HEK293T (cell line): ENCODE measurements at regions not wholly inside any gene's neighbourhood (a gene's known extent, or its start where the extent isn't known, plus 50 kb on each side); places are given as distances from the start of the nearest gene placed in this dataset.
"Not testable (repeated sequence)": the region's sequence is repeated elsewhere in the genome, so short reads cannot be mapped to it uniquely, and the experiment has no call there.

Experiments used
- CTCF ChIA-PET: fragments of 350-600 bp; formaldehyde crosslinking; extraction: SDS; loops from one replicate; lab custom pipeline; 2021; ENCODE audit warnings: antibody characterized with exemption, inconsistent platforms; lab: Yijun Ruan, JAX
- POLR2A ChIA-PET: fragments of 350-600 bp; formaldehyde crosslinking; extraction: SDS; loops from one replicate; lab custom pipeline; 2020; ENCODE audit warnings: antibody characterized with exemption, inconsistent platforms; lab: Yijun Ruan, JAX
- DNase-seq: peaks from one replicate; pipeline ENCODE4 v3.0.0; 2012; ENCODE audit warnings: mixed read lengths; ENCODE audit errors: extremely low spot score
- ARNT ChIP-seq: fragments of 450-650 bp; IDR thresholded peaks from 2 replicates; pipeline ENCODE4 v1.6.1; 2017; ENCODE audit warnings: mild to moderate bottlenecking
- BHLHE40 ChIP-seq: fragments of 450-650 bp; IDR thresholded peaks from 2 replicates; pipeline ENCODE4 v1.6.1; 2016; ENCODE audit warnings: mild to moderate bottlenecking, moderate library complexity, borderline replicate concordance
- CTBP1 ChIP-seq: fragments of 450-650 bp; IDR thresholded peaks from 2 replicates; pipeline ENCODE4 v1.6.1; 2016; ENCODE audit warnings: borderline replicate concordance
- ELF4 ChIP-seq: fragments of 450-650 bp; IDR thresholded peaks from 2 replicates; pipeline ENCODE4 v1.6.1; 2017; ENCODE audit warnings: antibody characterized with exemption
- FOXA1 ChIP-seq: fragments of 450-650 bp; IDR thresholded peaks from 2 replicates; pipeline ENCODE4 v1.6.1; 2016; ENCODE audit warnings: mild to moderate bottlenecking
- FOXK2 ChIP-seq: fragments of 450-650 bp; IDR thresholded peaks from 2 replicates; pipeline ENCODE4 v1.6.1; 2016; ENCODE audit warnings: mild to moderate bottlenecking
- FOXM1 ChIP-seq: fragments of 450-650 bp; IDR thresholded peaks from 2 replicates; pipeline ENCODE4 v1.6.1; 2017; ENCODE audit warnings: mild to moderate bottlenecking, borderline replicate concordance
- HDGF ChIP-seq: fragments of 450-650 bp; IDR thresholded peaks from 2 replicates; pipeline ENCODE4 v1.6.1; 2017; ENCODE audit warnings: antibody characterized with exemption, borderline replicate concordance
- L3MBTL2 ChIP-seq: fragments of 450-650 bp; conservative IDR thresholded peaks from 2 replicates; pipeline ENCODE4 v1.6.1; 2016; ENCODE audit warnings: mild to moderate bottlenecking
- LEF1 ChIP-seq: fragments of 450-650 bp; IDR thresholded peaks from 2 replicates; pipeline ENCODE4 v1.6.1; 2017; ENCODE audit warnings: mild to moderate bottlenecking, borderline replicate concordance
- NFRKB ChIP-seq: fragments of 450-650 bp; IDR thresholded peaks from 2 replicates; pipeline ENCODE4 v1.6.1; 2016; ENCODE audit warnings: mild to moderate bottlenecking, moderate library complexity
- SP1 ChIP-seq: fragments of 450-650 bp; IDR thresholded peaks from 2 replicates; pipeline ENCODE4 v1.6.1; 2017
- SUZ12 ChIP-seq: fragments of 450-650 bp; IDR thresholded peaks from 2 replicates; pipeline ENCODE4 v1.6.1; 2016; ENCODE audit warnings: mild to moderate bottlenecking
- TARDBP ChIP-seq: fragments of 450-650 bp; IDR thresholded peaks from 2 replicates; pipeline ENCODE4 v1.6.1; 2016
- ZNF384 ChIP-seq: fragments of 450-650 bp; IDR thresholded peaks from 2 replicates; pipeline ENCODE4 v1.6.1; 2016
- TF ChIP-seq, protein P1 (sequence below): fragments of 450-650 bp; IDR thresholded peaks from 2 replicates; pipeline ENCODE4 v1.6.1; 2016

DNA sequence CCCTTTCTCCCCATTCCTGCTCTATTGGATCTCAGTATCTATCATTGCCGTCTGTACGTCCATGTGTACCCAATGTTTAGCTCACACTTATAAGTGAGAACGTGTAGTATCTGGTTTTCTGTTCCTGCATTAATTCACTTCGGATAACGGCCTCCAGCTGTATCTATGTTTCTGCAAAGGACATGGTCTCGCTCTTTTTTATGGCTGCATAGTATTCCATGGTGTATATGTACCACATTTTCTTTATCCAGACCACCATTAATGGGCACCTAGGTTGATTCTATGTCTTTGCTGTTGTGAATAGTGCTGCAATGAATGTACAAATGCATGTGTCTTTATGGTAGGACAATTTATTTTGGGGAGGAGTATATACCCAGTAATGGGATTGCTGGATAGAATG lies 94.4 kb upstream of the MPP7 start:
- ChIA-PET POLR2A (no interaction called here), CTCF (no interaction called here)
- no peak for DNase-seq
- TF ChIP-seq FOXM1 = no peak
- TF ChIP-seq BHLHE40 = no peak
- TF ChIP-seq L3MBTL2 = no peak
- no peak for TF ChIP-seq FOXA1
- no peak for TF ChIP-seq CTBP1
- TF ChIP-seq FOXK2 = no peak
- no peak for TF ChIP-seq ELF4

DNA sequence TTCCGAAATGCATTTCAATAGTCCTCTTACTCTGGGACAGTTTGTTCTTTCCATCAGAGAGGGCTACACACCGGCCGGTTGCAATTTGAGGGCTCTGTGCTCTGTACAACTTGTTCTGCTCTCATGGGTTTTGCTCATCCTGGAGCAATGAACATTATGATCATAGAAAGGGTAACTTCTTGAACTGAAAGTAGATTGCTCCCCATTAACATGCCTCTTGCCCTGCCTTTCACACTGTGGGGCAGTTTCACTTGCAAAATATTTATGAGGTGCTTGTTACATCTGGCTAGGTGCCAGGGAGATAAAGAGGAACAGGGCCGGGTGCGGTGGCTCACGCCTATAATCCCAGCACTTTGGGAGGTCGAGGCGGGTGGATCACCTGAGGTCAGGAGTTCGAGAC lies 97.3 kb upstream of the MPP7 start:
- DNase-seq = no peak
- ChIA-PET POLR2A (no interaction called here), CTCF (no interaction called here)
- TF ChIP-seq SUZ12 (no peak), SP1 (no peak)
- TF ChIP-seq, protein P1, sequence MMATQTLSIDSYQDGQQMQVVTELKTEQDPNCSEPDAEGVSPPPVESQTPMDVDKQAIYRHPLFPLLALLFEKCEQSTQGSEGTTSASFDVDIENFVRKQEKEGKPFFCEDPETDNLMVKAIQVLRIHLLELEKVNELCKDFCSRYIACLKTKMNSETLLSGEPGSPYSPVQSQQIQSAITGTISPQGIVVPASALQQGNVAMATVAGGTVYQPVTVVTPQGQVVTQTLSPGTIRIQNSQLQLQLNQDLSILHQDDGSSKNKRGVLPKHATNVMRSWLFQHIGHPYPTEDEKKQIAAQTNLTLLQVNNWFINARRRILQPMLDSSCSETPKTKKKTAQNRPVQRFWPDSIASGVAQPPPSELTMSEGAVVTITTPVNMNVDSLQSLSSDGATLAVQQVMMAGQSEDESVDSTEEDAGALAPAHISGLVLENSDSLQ = no peak

DNA sequence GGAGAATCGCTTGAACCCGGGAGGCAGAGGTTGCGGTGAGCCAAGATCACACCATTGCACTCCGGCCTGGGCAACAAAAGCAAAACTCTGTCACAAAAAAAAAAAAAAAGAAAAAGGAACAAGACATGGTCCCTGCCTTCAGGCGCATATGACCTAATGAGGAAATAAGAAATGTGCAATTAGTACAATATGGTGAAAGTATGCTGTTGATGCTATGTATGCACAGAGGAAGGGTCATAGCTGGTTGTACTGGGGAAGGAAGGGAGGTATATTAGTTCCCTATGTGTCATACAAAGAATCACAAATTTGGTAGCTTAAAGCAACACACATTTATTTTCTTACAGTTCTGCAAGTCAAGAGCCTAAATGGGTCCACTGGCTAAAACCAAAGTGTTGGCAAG lies 97.8 kb upstream of the MPP7 start:
- TF ChIP-seq FOXA1 = no peak
- no peak for TF ChIP-seq FOXK2
- DNase-seq = no peak
- ChIA-PET CTCF (interaction anchor here (0.6 to 1.1 kb wide), 2 partner anchors 9 to 1727 kb away, joined by 6 to 7 read pairs; no protein-coding TSS in a partner anchor), POLR2A (no interaction called here)

DNA sequence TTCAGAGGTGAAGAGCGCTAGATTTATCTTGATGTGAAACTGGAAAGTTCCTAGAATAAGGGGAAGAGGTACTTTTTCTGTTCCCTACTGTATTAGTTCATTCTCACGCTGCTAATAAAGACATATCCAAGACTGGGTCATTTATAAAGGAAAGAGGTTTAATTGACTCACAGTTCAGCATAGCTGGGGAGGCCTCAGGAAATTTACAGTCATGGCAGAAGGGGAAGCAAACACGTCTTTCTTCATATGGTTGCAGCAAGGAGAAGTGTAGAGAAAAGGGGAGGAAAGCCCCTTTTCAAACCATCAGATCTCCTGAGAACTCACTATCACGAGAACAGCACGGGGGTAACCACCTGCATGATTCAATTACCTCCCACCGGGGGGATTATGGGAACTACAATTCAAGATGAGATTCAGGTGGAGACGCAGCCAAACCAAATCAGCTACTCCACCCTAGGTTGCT lies 99.8 kb upstream of the MPP7 start:
- CTCF ChIA-PET = interaction anchor here (2.8 kb wide), 1 partner anchor 9 kb away, joined by 10 read pairs; no protein-coding TSS in a partner anchor
- POLR2A ChIA-PET, DNase-seq: not testable (repeated sequence)

DNA sequence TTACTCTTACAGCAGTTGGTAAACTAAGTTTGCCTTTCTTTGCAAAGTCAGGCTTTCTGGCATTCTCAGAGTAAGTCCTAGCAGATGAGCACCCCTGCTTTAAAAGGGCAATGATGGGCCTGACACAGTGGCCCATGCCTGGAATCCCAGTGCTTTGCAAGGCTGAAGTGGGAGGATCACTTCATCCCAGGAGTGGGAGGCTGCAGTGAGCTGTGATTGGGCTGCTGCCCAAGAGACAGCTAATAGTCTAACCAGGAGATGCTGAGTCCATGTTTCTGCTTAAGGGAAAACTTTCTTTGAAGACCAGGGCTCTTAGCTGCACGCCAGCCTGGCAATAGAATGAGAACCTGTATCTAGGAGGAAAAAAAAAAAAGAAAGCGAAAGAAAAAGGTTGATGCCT lies 100.2 kb upstream of the MPP7 start:
- DNase-seq = no peak
- CTCF ChIA-PET = interaction anchor here (2.8 kb wide), 1 partner anchor 9 kb away, joined by 10 read pairs; no protein-coding TSS in a partner anchor
- POLR2A ChIA-PET = no interaction called here
- TF ChIP-seq FOXA1 = no peak
- no peak for TF ChIP-seq BHLHE40
- TF ChIP-seq CTBP1 = no peak
- TF ChIP-seq SP1 = no peak
- TF ChIP-seq, protein P1 = no peak
- no peak for TF ChIP-seq TARDBP
- TF ChIP-seq ELF4 = no peak
- no peak for TF ChIP-seq ZNF384
- TF ChIP-seq LEF1 = no peak
- no peak for TF ChIP-seq ARNT
- TF ChIP-seq HDGF = no peak
- no peak for TF ChIP-seq SUZ12
- no peak for TF ChIP-seq FOXM1
- no peak for TF ChIP-seq FOXK2
- TF ChIP-seq NFRKB = no peak

DNA sequence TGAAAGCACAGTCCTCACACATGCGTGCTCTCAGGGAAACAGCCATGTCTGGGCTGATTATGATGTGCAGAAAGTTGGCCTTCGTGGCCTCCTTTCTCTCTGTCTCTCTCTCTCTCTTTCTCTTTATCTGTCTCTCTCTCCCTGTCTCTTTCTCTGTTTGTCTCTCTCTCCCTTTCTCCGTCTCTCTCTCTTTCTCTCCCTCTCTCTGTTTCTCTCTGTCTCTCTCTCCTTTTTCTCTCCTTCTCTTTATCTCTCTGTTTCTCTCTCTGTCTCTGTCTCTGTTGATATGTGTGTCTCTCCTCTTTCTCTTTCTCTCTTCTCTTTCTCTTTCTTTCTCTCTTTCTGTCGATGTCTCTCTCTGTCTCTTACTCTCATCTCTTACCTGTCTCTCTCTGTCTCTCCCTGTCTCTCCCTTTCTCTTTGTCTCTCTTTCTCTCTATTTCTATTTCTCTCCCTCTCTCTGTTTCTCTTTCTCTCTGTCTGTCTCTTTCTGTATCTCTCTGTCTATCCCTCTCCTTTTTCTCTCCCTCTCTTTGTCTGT lies 105.4 kb upstream of the MPP7 start:
- POLR2A ChIA-PET = no interaction called here
- CTCF ChIA-PET = no interaction called here
- no peak for DNase-seq
- no peak for TF ChIP-seq SUZ12
- TF ChIP-seq HDGF = no peak
- TF ChIP-seq FOXM1 = no peak
- TF ChIP-seq FOXA1 = no peak
- TF ChIP-seq TARDBP = no peak
- no peak for TF ChIP-seq NFRKB
- no peak for TF ChIP-seq BHLHE40
- no peak for TF ChIP-seq CTBP1
- no peak for TF ChIP-seq ARNT
- TF ChIP-seq ELF4 = no peak
- TF ChIP-seq SP1 = no peak
- TF ChIP-seq LEF1 = no peak
- TF ChIP-seq L3MBTL2 = no peak
- TF ChIP-seq, protein P1 = no peak
- no peak for TF ChIP-seq FOXK2
- TF ChIP-seq ZNF384 = no peak
